Endothelial cell of umbilical vein (primary cell): ENCODE measurements at regions not wholly inside any gene's neighbourhood (a gene's known extent, or its start where the extent isn't known, plus 50 kb on each side); places are given as distances from the start of the nearest gene placed in this dataset.
"Not testable (repeated sequence)": the region's sequence is repeated elsewhere in the genome, so short reads cannot be mapped to it uniquely, and the experiment has no call there.

Source experiments
- CTCF ChIP-seq, 2 donors: IDR thresholded peaks; 1 replicate in 1 of 2; 2 replicates in 1 of 2; pipeline ENCODE4 v1.5.1; 2011; ENCODE audit warnings: low read length in 2 of 2, mild to moderate bottlenecking in 2 of 2, moderate library complexity in 2 of 2, control low read depth in 1 of 2, inconsistent platforms in 1 of 2, low read depth in 1 of 2; ENCODE audit not compliant: insufficient read depth in 1 of 2; ENCODE audit errors: extremely low read depth in 1 of 2
- MAX ChIP-seq: IDR thresholded peaks from 2 replicates; pipeline ENCODE4 v1.6.1; 2011; ENCODE audit not compliant: insufficient read depth, insufficient read length
- MYC ChIP-seq: IDR thresholded peaks from one replicate; pipeline ENCODE4 v1.6.1; 2011; ENCODE audit warnings: mild to moderate bottlenecking, low read depth, low read length
- POLR2A ChIP-seq: IDR thresholded peaks from 2 replicates; pipeline ENCODE4 v1.6.1; 2012; ENCODE audit warnings: low read depth, mild to moderate bottlenecking, control low read depth, low read length
- POLR2AphosphoS5 ChIP-seq: IDR thresholded peaks from 2 replicates; pipeline ENCODE4 v1.6.1; 2012; ENCODE audit warnings: low read depth, mild to moderate bottlenecking, control low read depth, low read length, moderate library complexity; ENCODE audit not compliant: insufficient read depth

GRCh38 chr15:77926789-77927188 lies 150.7 kb downstream of the TBC1D2B start:
- TF ChIP-seq MAX; POLR2AphosphoS5; CTCF (IDR thresholded peaks at IDR 0.05; ENCODE audit: extremely low read depth in 1 of 2, insufficient read depth in 1 of 2, low read depth in 1 of 2, low read length in 2 of 2); MYC; POLR2A: not testable (repeated sequence)
